ENCODE measurements at regions not wholly inside any gene's neighbourhood (a gene's known extent, or its start where the extent isn't known, plus 50 kb on each side); places are given as distances from the start of the nearest gene placed in this dataset.
"Not testable (repeated sequence)": the region's sequence is repeated elsewhere in the genome, so short reads cannot be mapped to it uniquely, and the experiment has no call there.

DNA sequence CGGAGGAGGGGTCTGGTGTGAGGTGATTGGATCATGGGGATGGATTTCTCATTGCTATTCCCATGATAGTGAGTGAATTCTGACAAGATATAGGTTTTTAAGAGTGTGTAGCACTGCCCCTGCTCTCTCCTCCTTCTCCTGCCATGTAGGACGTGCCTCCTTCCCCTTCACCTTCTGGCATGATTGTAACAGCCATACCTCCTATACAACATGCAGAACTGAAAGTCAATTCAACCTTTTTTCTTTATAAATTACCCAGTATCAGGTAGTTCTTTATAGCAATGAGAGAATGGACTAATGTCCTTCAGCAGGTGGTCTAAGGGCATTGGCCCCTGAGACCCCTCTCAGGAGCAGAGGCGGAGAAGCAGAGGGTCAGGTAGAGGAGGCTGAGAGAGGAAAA, 168.7 kb upstream of the ETV3 start:
- no peak overlapping the region for H3K4me3 ChIP-seq (ENCODE audit: low read depth, poor library complexity, severe bottlenecking)
- DNase-seq (ENCODE audit: low spot score in 2 of 2): no peak
- no peak for TF ChIP-seq POLR2A (IDR thresholded peaks at IDR 0.05)
- intact Hi-C loops (cut with DNase I; ENCODE audit: low total_unique reads): no loop called here
- WGBS, 2 donors: 55 to 61% methylated on average over 3 of the region's 3 CpGs

DNA sequence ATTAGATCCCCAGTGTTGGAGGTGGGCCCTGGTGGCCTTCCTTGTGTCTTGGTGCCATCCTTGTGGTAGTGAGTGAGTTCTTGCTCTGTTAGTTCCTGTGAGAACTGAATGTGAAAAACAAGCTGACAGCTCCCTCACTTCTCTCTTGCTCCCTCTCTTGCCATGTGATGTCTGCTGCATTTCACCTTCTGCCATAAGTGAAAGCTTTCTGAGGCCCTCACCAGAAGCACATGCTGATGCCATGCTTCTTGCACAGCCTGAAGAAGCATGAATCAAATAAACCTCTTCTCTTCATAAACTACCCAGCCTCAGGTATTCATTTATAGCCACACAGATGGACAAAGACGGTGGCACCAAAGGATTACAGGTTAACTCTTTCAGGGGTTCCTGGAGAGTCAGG, 166.1 kb upstream of the ETV3 start:
- TF ChIP-seq, protein P1, sequence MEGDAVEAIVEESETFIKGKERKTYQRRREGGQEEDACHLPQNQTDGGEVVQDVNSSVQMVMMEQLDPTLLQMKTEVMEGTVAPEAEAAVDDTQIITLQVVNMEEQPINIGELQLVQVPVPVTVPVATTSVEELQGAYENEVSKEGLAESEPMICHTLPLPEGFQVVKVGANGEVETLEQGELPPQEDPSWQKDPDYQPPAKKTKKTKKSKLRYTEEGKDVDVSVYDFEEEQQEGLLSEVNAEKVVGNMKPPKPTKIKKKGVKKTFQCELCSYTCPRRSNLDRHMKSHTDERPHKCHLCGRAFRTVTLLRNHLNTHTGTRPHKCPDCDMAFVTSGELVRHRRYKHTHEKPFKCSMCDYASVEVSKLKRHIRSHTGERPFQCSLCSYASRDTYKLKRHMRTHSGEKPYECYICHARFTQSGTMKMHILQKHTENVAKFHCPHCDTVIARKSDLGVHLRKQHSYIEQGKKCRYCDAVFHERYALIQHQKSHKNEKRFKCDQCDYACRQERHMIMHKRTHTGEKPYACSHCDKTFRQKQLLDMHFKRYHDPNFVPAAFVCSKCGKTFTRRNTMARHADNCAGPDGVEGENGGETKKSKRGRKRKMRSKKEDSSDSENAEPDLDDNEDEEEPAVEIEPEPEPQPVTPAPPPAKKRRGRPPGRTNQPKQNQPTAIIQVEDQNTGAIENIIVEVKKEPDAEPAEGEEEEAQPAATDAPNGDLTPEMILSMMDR (IDR thresholded peaks at IDR 0.05): no peak
- no peak for TF ChIP-seq POLR2A (IDR thresholded peaks at IDR 0.05)
- DNase-seq (ENCODE audit: low spot score in 2 of 2): no peak

DNA sequence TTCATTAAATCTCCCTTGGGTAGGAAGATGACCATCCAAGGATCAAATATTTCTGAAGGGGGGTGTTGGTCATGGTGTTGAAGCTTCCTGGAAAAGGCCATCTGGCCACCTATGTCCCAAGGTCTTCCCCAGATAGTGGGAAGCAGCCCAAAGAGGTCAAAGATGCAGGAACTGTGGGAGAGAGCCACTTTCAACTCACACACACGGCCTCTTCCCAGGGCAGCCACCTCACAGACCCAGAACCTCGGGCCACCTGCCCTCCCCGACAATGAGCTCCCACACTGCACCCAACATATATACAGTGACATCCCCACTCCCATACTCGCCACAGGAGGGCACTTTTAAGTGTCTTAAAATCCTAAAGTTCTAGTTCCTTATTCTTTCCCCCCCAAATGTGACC, 164.5 kb upstream of the ETV3 start:
- no peak for TF ChIP-seq POLR2A (IDR thresholded peaks at IDR 0.05)
- TF ChIP-seq, protein P1 (IDR thresholded peaks at IDR 0.05): no peak
- intact Hi-C loops (cut with DNase I; ENCODE audit: low total_unique reads): no loop called here
- H3K4me3 ChIP-seq (ENCODE audit: low read depth, poor library complexity, severe bottlenecking): no peak overlapping the region
- DNase-seq (ENCODE audit: low spot score in 2 of 2): no peak
- WGBS, 2 donors: 77 to 82% methylated on average over 4 of the region's 4 CpGs

More for the DNA sequence above, 166.1 kb upstream of the ETV3 start:
- 15 to 35% methylated on average over 1 of the region's 1 CpG for WGBS, 2 donors
- H3K4me3 ChIP-seq (ENCODE audit: low read depth, poor library complexity, severe bottlenecking): no peak overlapping the region
- intact Hi-C loops (cut with DNase I; ENCODE audit: low total_unique reads): no loop called here

DNA sequence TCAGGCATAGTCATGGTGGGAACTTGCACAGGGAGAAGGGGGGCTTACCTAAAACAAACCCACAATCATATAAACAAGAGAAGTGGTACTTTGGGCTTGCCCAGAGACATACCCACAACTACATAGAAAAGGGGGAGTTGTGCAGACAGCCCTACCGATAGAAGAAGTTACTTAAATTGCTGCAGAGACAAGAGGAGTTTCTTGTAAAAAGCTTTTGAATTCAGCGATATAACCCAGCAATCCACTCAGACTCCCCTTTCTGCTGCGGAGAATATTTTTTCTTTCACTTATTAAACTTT, 164.0 kb upstream of the ETV3 start:
- intact Hi-C loops (cut with DNase I; ENCODE audit: low total_unique reads): no loop called here
- WGBS, 2 donors: 86 to 90% methylated on average over 3 of the region's 3 CpGs

DNA sequence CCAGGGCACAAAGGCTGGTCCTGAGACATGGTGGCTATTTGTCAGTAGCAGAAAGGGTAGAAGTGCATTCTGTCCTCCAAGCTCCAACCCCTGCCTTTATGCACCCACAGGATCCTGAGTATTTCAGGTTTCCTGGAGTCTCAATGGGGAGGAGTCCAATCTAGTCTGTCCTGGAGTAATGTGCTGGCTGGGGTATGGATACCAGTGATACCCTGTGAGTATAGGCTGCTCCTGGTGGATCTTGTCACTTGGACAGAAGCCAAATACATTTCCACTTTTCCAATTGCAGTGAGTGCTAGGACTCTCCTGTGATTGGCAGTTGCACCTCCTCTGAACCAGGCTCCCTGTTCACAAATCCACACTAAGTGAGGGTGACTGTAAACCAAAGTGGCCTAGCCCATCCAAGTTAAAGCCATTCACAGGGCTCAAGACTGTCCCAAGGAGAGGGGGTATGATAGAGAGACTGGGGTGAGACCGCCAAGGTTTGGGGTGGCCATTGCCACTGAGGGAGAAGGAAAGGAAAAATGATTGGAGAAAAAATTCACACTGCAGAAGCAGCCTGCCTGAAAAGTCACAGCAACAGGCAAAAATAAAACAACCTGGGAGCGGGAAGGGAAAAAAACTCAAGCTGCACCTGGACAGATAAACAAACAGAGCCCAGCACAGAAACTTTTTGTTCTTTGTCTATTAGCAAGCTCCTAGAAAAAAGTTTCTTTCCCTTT, 163.4 kb upstream of the ETV3 start:
- TF ChIP-seq, protein P1 (IDR thresholded peaks at IDR 0.05): no peak
- TF ChIP-seq POLR2A (IDR thresholded peaks at IDR 0.05): no peak
- intact Hi-C loops (cut with DNase I; ENCODE audit: low total_unique reads): no loop called here
- 84 to 88% methylated on average over 2 of the region's 2 CpGs for WGBS, 2 donors
- no peak overlapping the region for H3K4me3 ChIP-seq (ENCODE audit: low read depth, poor library complexity, severe bottlenecking)
- no peak for DNase-seq (ENCODE audit: low spot score in 2 of 2)

More for the DNA sequence above, 164.0 kb upstream of the ETV3 start:
- DNase-seq (ENCODE audit: low spot score in 2 of 2): no peak
- no peak overlapping the region for H3K4me3 ChIP-seq (ENCODE audit: low read depth, poor library complexity, severe bottlenecking)
- TF ChIP-seq, protein P1 (IDR thresholded peaks at IDR 0.05): no peak
- no peak for TF ChIP-seq POLR2A (IDR thresholded peaks at IDR 0.05)

DNA sequence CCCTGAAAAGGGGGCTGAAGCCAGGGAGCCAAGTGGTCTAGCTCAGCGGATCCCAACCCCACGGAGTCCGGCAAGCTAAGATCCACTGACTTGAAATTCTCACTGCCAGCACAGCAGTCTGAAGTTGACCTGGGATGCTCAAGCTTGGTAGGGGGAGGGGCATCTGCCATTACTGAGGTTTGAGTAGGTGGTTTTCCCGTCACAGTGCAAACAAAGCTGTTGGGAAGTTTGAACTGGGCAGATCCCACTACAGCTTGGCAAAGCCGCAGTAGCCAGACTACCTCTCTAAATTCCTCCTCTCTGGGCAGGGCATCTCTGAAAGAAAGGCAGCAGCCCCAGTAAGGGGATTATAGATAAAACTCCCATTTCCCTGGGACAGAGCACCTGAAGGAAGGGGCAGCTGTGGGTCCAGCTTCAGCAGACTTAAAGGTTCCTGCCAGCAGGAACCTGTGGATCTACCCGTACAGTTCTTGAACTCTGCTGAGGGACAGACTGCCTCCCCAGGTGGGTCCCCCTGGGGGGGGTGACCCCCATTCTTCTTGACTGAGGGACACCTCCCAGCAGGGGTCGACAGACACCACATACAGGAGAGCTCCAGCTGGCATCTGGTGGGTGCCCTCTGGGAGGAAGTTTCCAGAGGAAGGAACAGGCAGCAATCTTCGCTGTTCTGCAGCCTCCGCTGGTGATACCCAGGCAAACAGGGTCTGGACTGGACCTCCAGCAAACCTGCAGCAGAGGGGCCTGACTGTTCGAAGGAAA, 156.4 kb upstream of the ETV3 start:
- intact Hi-C loops (cut with DNase I; ENCODE audit: low total_unique reads); H3K4me3 ChIP-seq (ENCODE audit: low read depth, poor library complexity, severe bottlenecking): not testable (repeated sequence)
- peak in 1 of 2 donors; percentile 31 for DNase-seq (ENCODE audit: low spot score in 2 of 2)
- WGBS, 2 donors: 86% methylated on average over 10 of the region's 10 CpGs

Measured in lower leg skin (tissue), 4 donors.